IMR-90 (cell line): ENCODE measurements at regions not wholly inside any gene's neighbourhood (a gene's known extent, or its start where the extent isn't known, plus 50 kb on each side); places are given as distances from the start of the nearest gene placed in this dataset.

ENCODE experiments used
- ATAC-seq: fragments of 200-7000 bp; cut with Tn5 transposase; 2 replicates; pipeline ENCODE4 v1.9.1; 2020; ENCODE audit warnings: low read depth, mild to moderate bottlenecking, moderate library complexity
- BruUV-seq: library from RNA; stranded (reverse); fragments of 400-500 nt; replicated peaks from 2 replicates; lab custom pipeline; 2021; lab: Mats Ljungman, UMichigan
- CTCF ChIA-PET: fragments of 300-600 bp; formaldehyde crosslinking; extraction: SDS; loops from one replicate; lab custom pipeline; 2021; ENCODE audit warnings: antibody characterized with exemption; lab: Yijun Ruan, JAX
- POLR2A ChIA-PET: fragments of 300-600 bp; sonication (Branson Sonifier 250); formaldehyde crosslinking; loops from one replicate; lab custom pipeline; 2022; ENCODE audit warnings: antibody characterized with exemption; ENCODE audit not compliant: unreplicated experiment; lab: Charles Lee
- DNase-seq: peaks from one replicate; pipeline ENCODE4 v3.0.0; 2013
- H2AFZ ChIP-seq: replicated peaks from 2 replicates; pipeline ENCODE3; 2013; ENCODE audit warnings: low read length, mild to moderate bottlenecking; ENCODE audit not compliant: poor library complexity
- H2AK5ac ChIP-seq: 2 replicates; pipeline ENCODE4 v1.6.1; 2013; ENCODE audit warnings: low read depth, low read length, inconsistent platforms
- H2AK9ac ChIP-seq: replicated peaks from 2 replicates; pipeline ENCODE3; 2013; ENCODE audit warnings: mild to moderate bottlenecking, low read depth, low read length, moderate library complexity; ENCODE audit not compliant: poor library complexity
- H2BK120ac ChIP-seq: 2 replicates; pipeline ENCODE4 v1.6.1; 2013; ENCODE audit warnings: low read depth, low read length, inconsistent platforms
- H2BK15ac ChIP-seq: 3 replicates; pipeline ENCODE4 v1.6.1; 2013; ENCODE audit warnings: low read depth, low read length, inconsistent platforms
- H2BK20ac ChIP-seq: 2 replicates; pipeline ENCODE4 v1.6.1; 2013; ENCODE audit warnings: low read depth, mild to moderate bottlenecking, inconsistent platforms, low read length, moderate library complexity
- H2BK5ac ChIP-seq: 2 replicates; pipeline ENCODE4 v1.6.1; 2013; ENCODE audit warnings: mild to moderate bottlenecking, low read depth, low read length, inconsistent platforms; ENCODE audit not compliant: poor library complexity, severe bottlenecking
- H3K14ac ChIP-seq: replicated peaks from 2 replicates; pipeline ENCODE4 v1.6.1; 2013; ENCODE audit warnings: low read depth, low read length, inconsistent platforms
- H3K18ac ChIP-seq: 2 replicates; pipeline ENCODE4 v1.6.1; 2013; ENCODE audit warnings: low read depth, low read length, control low read depth
- H3K23ac ChIP-seq: 2 replicates; pipeline ENCODE4 v1.6.1; 2013; ENCODE audit warnings: low read depth, low read length, inconsistent platforms
- H3K27ac ChIP-seq: 2 replicates; pipeline ENCODE4 v1.5.1; 2013; ENCODE audit warnings: mild to moderate bottlenecking, control low read depth, low read length; ENCODE audit not compliant: insufficient read depth
- H3K27me3 ChIP-seq: 2 replicates; pipeline ENCODE4 v1.6.1; 2013; ENCODE audit warnings: low read length; ENCODE audit not compliant: control insufficient read depth, insufficient read depth
- H3K36me3 ChIP-seq: 2 replicates; pipeline ENCODE4 v1.6.1; 2013; ENCODE audit warnings: low read length, mixed read lengths; ENCODE audit not compliant: control insufficient read depth, insufficient read depth
- H3K4ac ChIP-seq: 2 replicates; pipeline ENCODE4 v1.6.1; 2013; ENCODE audit warnings: low read depth, low read length, inconsistent platforms
- H3K4me1 ChIP-seq: 2 replicates; pipeline ENCODE4 v1.6.1; 2013; ENCODE audit warnings: low read length, mixed read lengths; ENCODE audit not compliant: control insufficient read depth, insufficient read depth
- H3K4me2 ChIP-seq: 2 replicates; pipeline ENCODE4 v1.6.1; 2013; ENCODE audit warnings: low read depth, mild to moderate bottlenecking, control low read depth, low read length, moderate library complexity
- H3K4me3 ChIP-seq: 2 replicates; pipeline ENCODE4 v1.5.1; 2013; ENCODE audit warnings: low read depth, mild to moderate bottlenecking, control low read depth, low read length, moderate library complexity; ENCODE audit not compliant: insufficient read depth
- H3K56ac ChIP-seq: 2 replicates; pipeline ENCODE4 v1.6.1; 2013; ENCODE audit warnings: low read length, inconsistent platforms; ENCODE audit not compliant: insufficient read depth; ENCODE audit errors: extremely low read depth
- H3K79me1 ChIP-seq, 2 experiments: 2 replicates each; pipeline ENCODE4 v1.6.1; 2013; ENCODE audit warnings: low read length in 2 of 2, inconsistent platforms in 1 of 2, low read depth in 1 of 2
- H3K9ac ChIP-seq: 2 replicates; pipeline ENCODE4 v1.6.1; 2013; ENCODE audit warnings: low read depth, low read length, control low read depth
- H3K9me1 ChIP-seq: 2 replicates; pipeline ENCODE4 v1.6.1; 2013; ENCODE audit warnings: low read length, inconsistent platforms; ENCODE audit not compliant: insufficient read depth
- H3K9me3 ChIP-seq: 2 replicates; pipeline ENCODE4 v1.6.1; 2013; ENCODE audit warnings: low read length; ENCODE audit not compliant: control insufficient read depth, insufficient read depth
- H4K20me1 ChIP-seq: 2 replicates; pipeline ENCODE4 v1.6.1; 2013; ENCODE audit warnings: low read length, inconsistent platforms; ENCODE audit not compliant: insufficient read depth
- H4K5ac ChIP-seq: 2 replicates; pipeline ENCODE4 v1.6.1; 2013; ENCODE audit warnings: mild to moderate bottlenecking, low read depth, low read length, control low read depth
- H4K8ac ChIP-seq, 2 experiments: 2 replicates each; pipeline ENCODE4 v1.6.1; 2013; ENCODE audit warnings: low read depth in 2 of 2, low read length in 2 of 2, control low read depth in 1 of 2, inconsistent platforms in 1 of 2
- H4K91ac ChIP-seq: 2 replicates; pipeline ENCODE4 v1.6.1; 2013; ENCODE audit warnings: low read depth, low read length, inconsistent platforms; ENCODE audit not compliant: insufficient read depth
- CEBPB ChIP-seq: IDR thresholded peaks from 2 replicates; pipeline ENCODE4 v1.6.1; 2012; ENCODE audit warnings: low read depth, low read length, improper control_type of control experiment
- CHD1 ChIP-seq: IDR thresholded peaks from 2 replicates; pipeline ENCODE4 v1.6.1; 2012; ENCODE audit warnings: low read depth, low read length, improper control_type of control experiment
- ELK1 ChIP-seq: fragments of 150-350 bp; IDR thresholded peaks from 2 replicates; pipeline ENCODE4 v1.6.1; 2016; ENCODE audit warnings: low read depth, mild to moderate bottlenecking, low read length, moderate library complexity, borderline replicate concordance
- NFE2L2 ChIP-seq: fragments of 150-350 bp; IDR thresholded peaks from 2 replicates; pipeline ENCODE4 v1.6.1; 2016; ENCODE audit warnings: low read depth, mild to moderate bottlenecking, low read length
- SMC3 ChIP-seq: fragments of 150-350 bp; IDR thresholded peaks from 2 replicates; pipeline ENCODE4 v1.6.1; 2016; ENCODE audit warnings: low read depth, mild to moderate bottlenecking, antibody characterized with exemption, low read length, moderate library complexity
- WGBS, 2 experiments: methylation state at CpG; one replicate each; pipeline versions ENCODE4 v1.1.5 to v1.1.7; 2013; ENCODE audit warnings: missing lambda C conversion rate in 2 of 2; ENCODE audit not compliant: insufficient read length in 1 of 2; ENCODE audit errors: extremely low coverage in 2 of 2; 5-methylcytosine and 5-hydroxymethylcytosine counted together
- dilution Hi-C: fragments of 300-500 bp; cut with HindIII; formaldehyde crosslinking; loops from one replicate; pipeline ENCODE4 v1.14.3; 2018; ENCODE audit warnings: low sequenced_read_pairs; ENCODE audit not compliant: unreplicated experiment
- in situ Hi-C: fragments of 300-500 bp; cut with MboI; formaldehyde crosslinking; loops from 3 replicates; pipeline ENCODE4 v1.14.3; 2019; ENCODE audit warnings: low sequenced_read_pairs, inconsistent platforms, mixed read lengths
- intact Hi-C: fragments of 100-400 bp; cut with micrococcal nuclease; formaldehyde crosslinking; loops from 2 replicates; pipeline ENCODE4 v1.10.0; 2022

GRCh38 chr17:74119965-74120364 lies 83.5 kb upstream of the RPL38 start:
- no peak overlapping the region for H2BK120ac ChIP-seq
- in situ Hi-C loops (loop anchor here (25.0 kb wide), 1 partner anchor 158 kb away; no protein-coding TSS in a partner anchor), intact Hi-C loops (no loop called here), dilution Hi-C loops (no loop called here)
- no peak overlapping the region for H2AK9ac ChIP-seq
- BruUV-seq, result no TSS peak
- no peak overlapping the region for H4K5ac ChIP-seq
- no peak overlapping the region for H2AFZ ChIP-seq
- H3K4me3 ChIP-seq, result no peak overlapping the region
- H4K20me1 ChIP-seq, result no peaks in the 10 kb centered on the region
- no peaks in the 10 kb centered on the region for H3K27me3 ChIP-seq
- no peak overlapping the region for H2AK5ac ChIP-seq
- H3K23ac ChIP-seq, result no peak overlapping the region
- no peak overlapping the region for H2BK5ac ChIP-seq
- peaks cover 42% of the 10 kb centered on the region for H3K9me3 ChIP-seq
- CTCF ChIA-PET, result no interaction called here
- H3K56ac ChIP-seq, result no peak overlapping the region
- H3K79me1 ChIP-seq, result no peaks in the 10 kb centered on the region
- POLR2A ChIA-PET, result no interaction called here
- H2BK15ac ChIP-seq, result no peak overlapping the region
- H3K14ac ChIP-seq, result no peak overlapping the region
- H3K27ac ChIP-seq, result no peak overlapping the region
- no peak overlapping the region for H2BK20ac ChIP-seq
- H3K36me3 ChIP-seq, result no peaks in the 10 kb centered on the region
- no peak overlapping the region for H4K91ac ChIP-seq
- TF ChIP-seq CHD1 (no peak), CEBPB (no peak), SMC3 (no peak), NFE2L2 (no peak), ELK1 (no peak)
- H3K9me1 ChIP-seq, result no peaks in the 10 kb centered on the region
- H3K18ac ChIP-seq, result no peak overlapping the region
- no peak overlapping the region for H3K4me2 ChIP-seq
- ATAC-seq, result no peak
- no peak for DNase-seq
- WGBS, 2 experiments, result 92% methylated on average over 2 of the region's 4 CpGs; no CpG with 5 or more reads in 1 of the 2 experiments
- no peaks in the 10 kb centered on the region for H3K4me1 ChIP-seq
- no peak overlapping the region for H3K4ac ChIP-seq
- H3K9ac ChIP-seq, result no peak overlapping the region
- no peak overlapping the region for H4K8ac ChIP-seq
